A549 (cell line): ENCODE measurements at regions not wholly inside any gene's neighbourhood (a gene's known extent, or its start where the extent isn't known, plus 50 kb on each side); places are given as distances from the start of the nearest gene placed in this dataset.
A peak's percentile ranks its signal among the peaks of the same experiment; 100 is the strongest.

Experiments
- ATAC-seq, 2 experiments: fragments of 200-7000 bp in 1 of 2; fragments of >200 bp in 1 of 2; cut with Nextera tagmentation in 1 of 2; cut with Tn5 transposase in 1 of 2; 3 replicates each; pipeline versions ENCODE4 v1.8.0 to v1.9.1; 2018 to 2020; ENCODE audit warnings: mild to moderate bottlenecking in 1 of 2, moderate library complexity in 1 of 2
- CTCF ChIA-PET: fragments of 300-600 bp; sonication (Branson Sonifier 250); formaldehyde crosslinking; extraction: SDS; loops from one replicate; lab custom pipeline; 2021; ENCODE audit warnings: antibody characterized with exemption, inconsistent platforms; lab: Yijun Ruan, JAX
- POLR2A ChIA-PET: fragments of 350-600 bp; formaldehyde crosslinking; extraction: SDS; loops from one replicate; lab custom pipeline; 2021; ENCODE audit warnings: antibody characterized with exemption, inconsistent platforms; lab: Yijun Ruan, JAX
- DNase-seq, 2 experiments: peaks; one replicate each; pipeline versions ENCODE4 v3.0.0 to v3.0.0-alpha.2; 2011 to 2016; ENCODE audit warnings: low read depth in 1 of 2, low spot score in 1 of 2
- FAIRE-seq: peaks from 2 replicates; lab custom pipeline; 2011; peaks lifted over from hg19 to GRCh38; lab: Jason Lieb, UNC
- H3K27ac ChIP-seq, 2 experiments: fragments of >200 bp; sonication (Bioruptor Twin); formaldehyde crosslinking; 3 replicates each; pipeline ENCODE4 v1.5.1; 2016 to 2017
- H3K4me1 ChIP-seq: fragments of >200 bp; sonication (Bioruptor Twin); formaldehyde crosslinking; 3 replicates; pipeline ENCODE4 v1.6.1; 2016
- H3K4me2 ChIP-seq: fragments of >200 bp; sonication (Bioruptor Twin); formaldehyde crosslinking; 3 replicates; pipeline ENCODE4 v1.6.1; 2016
- H3K4me3 ChIP-seq: fragments of >200 bp; sonication (Bioruptor Twin); formaldehyde crosslinking; 3 replicates; pipeline ENCODE4 v1.5.1; 2016
- H3K9me3 ChIP-seq: fragments of >200 bp; sonication (Bioruptor Twin); formaldehyde crosslinking; 3 replicates; pipeline ENCODE4 v1.6.1; 2016
- BCL3 ChIP-seq: fragments of >200 bp; sonication (Bioruptor Twin); formaldehyde crosslinking; IDR thresholded peaks from 3 replicates; pipeline ENCODE4 v1.6.1; 2016
- BHLHE40 ChIP-seq: IDR thresholded peaks from 2 replicates; pipeline ENCODE4 v1.6.1; 2012; ENCODE audit warnings: low read depth, low read length, inconsistent platforms
- CBX8 ChIP-seq: fragments of 200-600 bp; sonication (generic); IDR thresholded peaks from 2 replicates; pipeline ENCODE4 v1.6.1; 2016
- EHMT2 ChIP-seq: fragments of 200-600 bp; sonication (generic); IDR thresholded peaks from 2 replicates; pipeline ENCODE4 v1.6.1; 2016; ENCODE audit warnings: antibody characterized with exemption, low read depth, mild to moderate bottlenecking, moderate library complexity
- FOSL2 ChIP-seq, 2 experiments: fragments of 450-650 bp in 1 of 2; fragments of >200 bp in 1 of 2; sonication (Bioruptor Twin) in 1 of 2; formaldehyde crosslinking; IDR thresholded peaks; 2 replicates each; pipeline versions ENCODE4 v1.5.0 to v1.6.1; 2016 to 2020; ENCODE audit warnings: mild to moderate bottlenecking in 1 of 2, moderate library complexity in 1 of 2
- GATA3 ChIP-seq: IDR thresholded peaks from 2 replicates; pipeline ENCODE4 v1.6.1; 2012; ENCODE audit warnings: borderline replicate concordance
- JUN ChIP-seq, 2 experiments: fragments of >200 bp; sonication (Bioruptor Twin); formaldehyde crosslinking; IDR thresholded peaks; 2 replicates in 1 of 2; 3 replicates in 1 of 2; pipeline ENCODE4 v1.6.1; 2016 to 2017
- NFE2L2 ChIP-seq: fragments of 150-350 bp; conservative IDR thresholded peaks from 2 replicates; pipeline ENCODE4 v1.6.1; 2014; ENCODE audit warnings: low read length
- PBX3 ChIP-seq: IDR thresholded peaks from 2 replicates; pipeline ENCODE4 v1.6.1; 2012
- TFCP2L1 ChIP-seq: fragments of 250-450 bp; sonication (Bioruptor Pico); IDR thresholded peaks from 2 replicates; pipeline ENCODE4 v1.5.0; 2021; ENCODE audit warnings: mild to moderate bottlenecking
- TP53 ChIP-seq: fragments of 250-450 bp; sonication (Bioruptor Pico); IDR thresholded peaks from 2 replicates; pipeline ENCODE4 v1.5.0; 2021; ENCODE audit warnings: mild to moderate bottlenecking, moderate library complexity
- ZC3H11A ChIP-seq: fragments of 450-650 bp; IDR thresholded peaks from 2 replicates; pipeline ENCODE4 v1.6.1; 2014; ENCODE audit warnings: antibody characterized with exemption, mild to moderate bottlenecking
- ZNF302 ChIP-seq: fragments of 250-450 bp; sonication (Bioruptor Pico); IDR thresholded peaks from 2 replicates; pipeline ENCODE4 v1.9.0; 2021; ENCODE audit warnings: inconsistent platforms, mild to moderate bottlenecking, moderate library complexity
- ZSCAN20 ChIP-seq: fragments of 250-450 bp; sonication (Bioruptor Pico); IDR thresholded peaks from 2 replicates; pipeline ENCODE4 v1.8.0; 2022; ENCODE audit warnings: mild to moderate bottlenecking, moderate library complexity
- WGBS: methylation state at CpG from one replicate; pipeline ENCODE4 v1.1.6; 2017; ENCODE audit errors: missing lambda C conversion rate; 5-methylcytosine and 5-hydroxymethylcytosine counted together
- TF ChIP-seq, protein P1 (sequence below): fragments of 250-450 bp; sonication (Bioruptor Pico); IDR thresholded peaks from 2 replicates; pipeline ENCODE4 v1.5.0; 2020; ENCODE audit warnings: low read depth, mild to moderate bottlenecking, moderate library complexity
- TF ChIP-seq, protein P2 (sequence below): fragments of >200 bp; sonication (Bioruptor Twin); formaldehyde crosslinking; IDR thresholded peaks from 2 replicates; pipeline ENCODE4 v1.6.1; 2016
- TF ChIP-seq, protein P3 (sequence below): fragments of 450-650 bp; IDR thresholded peaks from 2 replicates; pipeline ENCODE4 v1.6.1; 2014; ENCODE audit warnings: antibody characterized with exemption

GRCh38 chr2:234287650-234288049, 209.2 kb downstream of the ARL4C start:
- no peak overlapping the region for H3K4me3 ChIP-seq
- no peak overlapping the region for H3K4me2 ChIP-seq
- peaks cover 37% of the 10 kb centered on the region for H3K4me1 ChIP-seq
- peak overlapping the region in 1 of 2 experiments; percentile 61; a peak in 3 of 6 replicates for H3K27ac ChIP-seq
- no peak for ATAC-seq
- TF ChIP-seq TP53 (CRISPR knock-in tag): no peak
- no peak for TF ChIP-seq ZC3H11A
- TF ChIP-seq PBX3: no peak
- TF ChIP-seq EHMT2: no peak
- TF ChIP-seq BHLHE40: no peak
- no peaks in the 10 kb centered on the region for H3K9me3 ChIP-seq
- ChIA-PET POLR2A (no interaction called here), CTCF (interaction anchor here (1.1 to 2.8 kb wide), 5 partner anchors 11 to 829 kb away, joined by 3 to 12 read pairs (median 4); no protein-coding TSS in a partner anchor)
- DNase-seq: no peak
- WGBS: 95% methylated on average over 3 of the region's 3 CpGs
- no peak for FAIRE-seq

GRCh38 chr2:234286956-234287355, 209.9 kb downstream of the ARL4C start:
- POLR2A ChIA-PET: no interaction called here
- Histone ChIP-seq H3K27ac (peak overlapping the region; percentile 25 to 61; a peak in 4 of 6 replicates), H3K4me2 (no peak overlapping the region), H3K4me3 (no peak overlapping the region), H3K9me3 (no peaks in the 10 kb centered on the region), H3K4me1 (peaks cover 30% of the 10 kb centered on the region)
- CTCF ChIA-PET: interaction anchor here (1.0 to 1.1 kb wide), 2 partner anchors 14 to 75 kb away, joined by 3 read pairs; no protein-coding TSS in a partner anchor
- DNase-seq: no peak
- ATAC-seq: no peak
- 91% methylated on average over 4 of the region's 4 CpGs for WGBS
- FAIRE-seq: no peak
- no peak for TF ChIP-seq TP53 (CRISPR knock-in tag)
- TF ChIP-seq ZC3H11A: no peak
- TF ChIP-seq NFE2L2: no peak
- TF ChIP-seq, protein P1, sequence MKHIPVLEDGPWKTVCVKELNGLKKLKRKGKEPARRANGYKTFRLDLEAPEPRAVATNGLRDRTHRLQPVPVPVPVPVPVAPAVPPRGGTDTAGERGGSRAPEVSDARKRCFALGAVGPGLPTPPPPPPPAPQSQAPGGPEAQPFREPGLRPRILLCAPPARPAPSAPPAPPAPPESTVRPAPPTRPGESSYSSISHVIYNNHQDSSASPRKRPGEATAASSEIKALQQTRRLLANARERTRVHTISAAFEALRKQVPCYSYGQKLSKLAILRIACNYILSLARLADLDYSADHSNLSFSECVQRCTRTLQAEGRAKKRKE (CRISPR knock-in tag): no peak
- no peak for TF ChIP-seq ZSCAN20 (CRISPR knock-in tag)
- no peak for TF ChIP-seq JUN (IDR thresholded peaks at IDR 0.05)
- TF ChIP-seq, protein P2, sequence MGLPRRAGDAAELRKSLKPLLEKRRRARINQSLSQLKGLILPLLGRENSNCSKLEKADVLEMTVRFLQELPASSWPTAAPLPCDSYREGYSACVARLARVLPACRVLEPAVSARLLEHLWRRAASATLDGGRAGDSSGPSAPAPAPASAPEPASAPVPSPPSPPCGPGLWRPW: no peak
- no peak for TF ChIP-seq ZNF302 (CRISPR knock-in tag)
- TF ChIP-seq, protein P3, sequence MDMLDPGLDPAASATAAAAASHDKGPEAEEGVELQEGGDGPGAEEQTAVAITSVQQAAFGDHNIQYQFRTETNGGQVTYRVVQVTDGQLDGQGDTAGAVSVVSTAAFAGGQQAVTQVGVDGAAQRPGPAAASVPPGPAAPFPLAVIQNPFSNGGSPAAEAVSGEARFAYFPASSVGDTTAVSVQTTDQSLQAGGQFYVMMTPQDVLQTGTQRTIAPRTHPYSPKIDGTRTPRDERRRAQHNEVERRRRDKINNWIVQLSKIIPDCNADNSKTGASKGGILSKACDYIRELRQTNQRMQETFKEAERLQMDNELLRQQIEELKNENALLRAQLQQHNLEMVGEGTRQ: no peak

DNA sequence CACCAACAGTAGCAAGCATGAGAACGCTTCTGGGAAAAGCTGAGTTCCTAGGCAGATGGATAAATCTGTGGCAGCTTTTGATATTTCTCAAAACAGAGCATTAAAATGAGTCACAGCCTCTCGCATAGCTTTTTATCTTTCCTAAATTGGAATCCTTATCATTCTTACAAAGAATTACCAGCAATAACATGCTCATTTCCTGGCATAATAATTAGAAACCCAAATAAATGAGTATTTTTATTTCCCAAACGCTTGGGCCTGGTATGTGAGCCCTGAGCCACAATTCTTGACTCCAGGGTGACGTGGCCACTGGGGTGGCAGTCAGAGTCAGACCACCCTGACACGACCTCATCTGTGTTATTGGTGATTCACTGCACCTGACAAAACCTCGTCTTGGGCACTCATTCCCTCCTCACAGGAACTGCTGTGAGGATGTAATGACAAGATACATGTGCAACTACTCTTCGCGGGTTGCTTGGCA, 210.7 kb downstream of the ARL4C start:
- WGBS: 73% methylated on average over 7 of the region's 8 CpGs
- Histone ChIP-seq H3K27ac (peak overlapping the region in 1 of 2 experiments; percentile 49; a peak in 2 of 6 replicates), H3K4me2 (no peak overlapping the region), H3K9me3 (no peaks in the 10 kb centered on the region), H3K4me1 (peaks cover 22% of the 10 kb centered on the region), H3K4me3 (no peak overlapping the region)
- ATAC-seq: no peak
- POLR2A ChIA-PET: no interaction called here
- CTCF ChIA-PET: no interaction called here
- TF ChIP-seq GATA3 (no peak), FOSL2 (IDR thresholded peaks at IDR 0.05) (no peak), FOSL2 (CRISPR knock-in tag; IDR thresholded peaks at IDR 0.05) (no peak), TFCP2L1 (CRISPR knock-in tag) (no peak), ZNF302 (CRISPR knock-in tag) (no peak), CBX8 (no peak), BCL3 (no peak)
- DNase-seq: no peak
- FAIRE-seq: no peak
